ENCODE measurements at regions not wholly inside any gene's neighbourhood (a gene's known extent, or its start where the extent isn't known, plus 50 kb on each side); places are given as distances from the start of the nearest gene placed in this dataset.
"Not testable (repeated sequence)": the region's sequence is repeated elsewhere in the genome, so short reads cannot be mapped to it uniquely, and the experiment has no call there.

DNA sequence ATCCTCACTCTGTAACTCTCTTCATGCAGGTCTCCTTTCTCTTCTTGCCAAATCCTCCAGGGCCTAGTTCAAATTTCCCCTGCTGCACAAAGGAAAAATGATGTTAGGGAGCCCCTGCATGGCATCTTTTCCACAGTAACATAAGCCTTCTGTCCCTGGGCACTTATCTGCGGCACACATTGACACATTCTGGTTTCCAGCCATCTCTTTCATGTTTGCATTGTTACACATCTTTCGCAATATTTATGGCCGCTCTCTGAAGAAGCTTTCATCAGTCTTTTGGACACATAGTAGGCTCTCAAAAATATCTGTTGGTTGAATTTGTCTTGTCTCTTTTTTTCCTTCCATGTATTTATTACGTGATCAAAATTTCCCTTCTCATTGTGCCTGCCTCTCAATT is 1806.1 kb upstream of the PIK3C3 start:
- H3K27ac ChIP-seq: no peak overlapping the region
- POLR2A ChIA-PET (ENCODE audit: low non-redundant PET): no interaction called here
- TF ChIP-seq, protein P1, sequence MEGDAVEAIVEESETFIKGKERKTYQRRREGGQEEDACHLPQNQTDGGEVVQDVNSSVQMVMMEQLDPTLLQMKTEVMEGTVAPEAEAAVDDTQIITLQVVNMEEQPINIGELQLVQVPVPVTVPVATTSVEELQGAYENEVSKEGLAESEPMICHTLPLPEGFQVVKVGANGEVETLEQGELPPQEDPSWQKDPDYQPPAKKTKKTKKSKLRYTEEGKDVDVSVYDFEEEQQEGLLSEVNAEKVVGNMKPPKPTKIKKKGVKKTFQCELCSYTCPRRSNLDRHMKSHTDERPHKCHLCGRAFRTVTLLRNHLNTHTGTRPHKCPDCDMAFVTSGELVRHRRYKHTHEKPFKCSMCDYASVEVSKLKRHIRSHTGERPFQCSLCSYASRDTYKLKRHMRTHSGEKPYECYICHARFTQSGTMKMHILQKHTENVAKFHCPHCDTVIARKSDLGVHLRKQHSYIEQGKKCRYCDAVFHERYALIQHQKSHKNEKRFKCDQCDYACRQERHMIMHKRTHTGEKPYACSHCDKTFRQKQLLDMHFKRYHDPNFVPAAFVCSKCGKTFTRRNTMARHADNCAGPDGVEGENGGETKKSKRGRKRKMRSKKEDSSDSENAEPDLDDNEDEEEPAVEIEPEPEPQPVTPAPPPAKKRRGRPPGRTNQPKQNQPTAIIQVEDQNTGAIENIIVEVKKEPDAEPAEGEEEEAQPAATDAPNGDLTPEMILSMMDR (conservative IDR thresholded peaks at IDR 0.05; ENCODE audit: low read depth): no peak
- CTCF ChIA-PET: no interaction called here
- no peak for DNase-seq (ENCODE audit: low spot score)

GRCh38 chr18:40133253-40133652 is 1821.8 kb upstream of the PIK3C3 start:
- TF ChIP-seq, protein P1 (conservative IDR thresholded peaks at IDR 0.05; ENCODE audit: low read depth): no peak
- H3K27ac ChIP-seq: no peak overlapping the region
- ChIA-PET POLR2A (ENCODE audit: low non-redundant PET) (no interaction called here), CTCF (no interaction called here)
- no peak for DNase-seq (ENCODE audit: low spot score)

GRCh38 chr18:40132438-40132837 is 1822.6 kb upstream of the PIK3C3 start:
- H3K27ac ChIP-seq; CTCF ChIA-PET; DNase-seq (ENCODE audit: low spot score); POLR2A ChIA-PET (ENCODE audit: low non-redundant PET): not testable (repeated sequence)

DNA sequence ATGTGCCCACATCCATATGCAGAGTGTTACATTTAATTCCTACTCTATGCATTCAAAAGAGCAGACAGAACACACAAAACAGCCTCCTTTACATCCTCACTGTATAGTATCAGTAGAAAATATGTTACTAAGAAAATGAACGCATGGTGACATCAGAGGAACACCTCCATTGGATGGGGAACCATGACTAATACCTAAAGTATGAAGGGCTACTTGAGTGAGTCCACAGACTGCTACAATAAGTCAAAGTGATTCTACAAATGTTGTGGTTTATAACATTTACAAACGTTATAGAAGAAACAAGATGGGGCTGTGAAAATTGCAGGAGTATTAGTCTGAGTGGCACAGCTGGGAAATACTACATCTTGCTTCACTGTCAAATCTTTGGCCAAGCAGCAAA is 1830.9 kb upstream of the PIK3C3 start:
- ChIA-PET POLR2A (ENCODE audit: low non-redundant PET) (no interaction called here), CTCF (no interaction called here)
- no peak overlapping the region for H3K27ac ChIP-seq
- TF ChIP-seq, protein P1 (conservative IDR thresholded peaks at IDR 0.05; ENCODE audit: low read depth): no peak
- DNase-seq (ENCODE audit: low spot score): peak; percentile 14

- H3K27ac ChIP-seq: no peak overlapping the region
- TF ChIP-seq, protein P1 (conservative IDR thresholded peaks at IDR 0.05; ENCODE audit: low read depth): no peak
- no peak for DNase-seq (ENCODE audit: low spot score)
- CTCF ChIA-PET: no interaction called here
- POLR2A ChIA-PET (ENCODE audit: low non-redundant PET): no interaction called here
Observed at GRCh38 chr18:40120796-40121391, 1834.1 kb upstream of the PIK3C3 start.

GRCh38 chr18:40120356-40120755 is 1834.7 kb upstream of the PIK3C3 start:
- POLR2A ChIA-PET (ENCODE audit: low non-redundant PET): no interaction called here
- TF ChIP-seq, protein P1 (conservative IDR thresholded peaks at IDR 0.05; ENCODE audit: low read depth): no peak
- H3K27ac ChIP-seq: no peak overlapping the region
- no peak for DNase-seq (ENCODE audit: low spot score)
- CTCF ChIA-PET: no interaction called here

DNA sequence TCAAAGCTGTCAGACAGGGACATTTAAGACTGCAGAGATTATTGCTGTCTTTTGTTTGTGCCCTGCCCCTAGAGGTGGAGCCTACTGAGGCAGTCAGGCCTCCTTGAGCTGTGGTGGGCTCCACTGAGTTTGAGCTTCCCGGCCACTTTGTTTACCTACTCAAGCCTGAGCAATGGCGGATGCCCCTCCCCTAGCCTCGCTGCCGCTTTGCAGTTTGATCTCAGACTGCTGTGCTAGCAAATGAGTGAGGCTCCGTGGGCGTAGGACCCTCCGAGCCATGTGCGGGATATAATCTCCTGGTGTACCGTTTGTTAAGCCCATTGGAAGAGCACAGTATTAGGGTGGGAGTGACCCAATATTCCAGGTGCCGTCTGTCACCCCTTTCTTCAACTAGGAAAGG is 1835.5 kb upstream of the PIK3C3 start:
- DNase-seq (ENCODE audit: low spot score); H3K27ac ChIP-seq; POLR2A ChIA-PET (ENCODE audit: low non-redundant PET); CTCF ChIA-PET: not testable (repeated sequence)

DNA sequence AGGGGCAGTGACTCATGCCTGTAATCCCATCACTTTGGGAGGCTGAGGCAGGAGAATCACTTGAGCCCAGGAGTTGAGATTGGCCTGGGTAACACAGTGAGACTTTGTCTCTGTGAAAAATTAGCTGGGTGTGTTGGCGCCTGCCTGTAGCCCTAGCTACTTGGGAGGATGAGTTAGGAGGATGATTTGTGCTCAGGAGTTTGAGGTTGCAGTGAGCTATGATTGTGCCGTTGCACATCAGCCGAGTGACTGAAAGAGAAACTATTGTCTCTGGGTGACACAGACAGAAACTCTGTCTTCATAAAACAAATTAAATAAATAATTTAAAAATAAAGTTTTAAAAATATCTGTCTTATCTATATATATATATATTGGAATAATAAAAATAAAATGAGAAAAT is 1844.6 kb upstream of the PIK3C3 start:
- TF ChIP-seq, protein P1 (conservative IDR thresholded peaks at IDR 0.05; ENCODE audit: low read depth): no peak
- ChIA-PET CTCF (no interaction called here), POLR2A (ENCODE audit: low non-redundant PET) (no interaction called here)
- no peak overlapping the region for H3K27ac ChIP-seq
- no peak for DNase-seq (ENCODE audit: low spot score)

All from RWPE1 (cell line).